Nephron progenitor cell (in vitro differentiated cells): ENCODE measurements at regions not wholly inside any gene's neighbourhood (a gene's known extent, or its start where the extent isn't known, plus 50 kb on each side); places are given as distances from the start of the nearest gene placed in this dataset.

Experiments
- DNase-seq: peaks from one replicate; pipeline ENCODE4 v3.0.0; 2021
- H3K27ac Mint-ChIP-seq: 2 replicates; pipeline ENCODE4 v1.8.0; 2021; ENCODE audit warnings: mild to moderate bottlenecking, moderate library complexity, mixed read lengths
- H3K27me3 Mint-ChIP-seq: 2 replicates; pipeline ENCODE4 v1.8.0; 2021; ENCODE audit warnings: mild to moderate bottlenecking, low read depth, mixed read lengths; ENCODE audit not compliant: poor library complexity
- H3K36me3 Mint-ChIP-seq: 2 replicates; pipeline ENCODE4 v1.8.0; 2021; ENCODE audit warnings: low read depth, mixed read lengths
- H3K4me1 Mint-ChIP-seq: 2 replicates; pipeline ENCODE4 v1.8.0; 2021; ENCODE audit warnings: mixed read lengths
- H3K4me3 Mint-ChIP-seq: 2 replicates; pipeline ENCODE4 v1.8.0; 2021; ENCODE audit warnings: mild to moderate bottlenecking, moderate library complexity, mixed read lengths
- H3K9me3 Mint-ChIP-seq: 2 replicates; pipeline ENCODE4 v1.8.0; 2021; ENCODE audit warnings: mild to moderate bottlenecking, moderate library complexity, mixed read lengths
- TF ChIP-seq, protein P1 (sequence below): fragments of 200-600 bp; sonication (generic); IDR thresholded peaks from 2 replicates; pipeline ENCODE4 v1.5.0; 2021; ENCODE audit warnings: antibody characterized with exemption

- no peak for DNase-seq
- Mint-ChIP-seq H3K27me3 (peaks cover 19% of the 10 kb centered on the region), H3K36me3 (no peaks in the 10 kb centered on the region), H3K4me1 (peaks cover 34% of the 10 kb centered on the region), H3K9me3 (no peaks in the 10 kb centered on the region), H3K27ac (no peak overlapping the region), H3K4me3 (no peak overlapping the region)
- TF ChIP-seq, protein P1, sequence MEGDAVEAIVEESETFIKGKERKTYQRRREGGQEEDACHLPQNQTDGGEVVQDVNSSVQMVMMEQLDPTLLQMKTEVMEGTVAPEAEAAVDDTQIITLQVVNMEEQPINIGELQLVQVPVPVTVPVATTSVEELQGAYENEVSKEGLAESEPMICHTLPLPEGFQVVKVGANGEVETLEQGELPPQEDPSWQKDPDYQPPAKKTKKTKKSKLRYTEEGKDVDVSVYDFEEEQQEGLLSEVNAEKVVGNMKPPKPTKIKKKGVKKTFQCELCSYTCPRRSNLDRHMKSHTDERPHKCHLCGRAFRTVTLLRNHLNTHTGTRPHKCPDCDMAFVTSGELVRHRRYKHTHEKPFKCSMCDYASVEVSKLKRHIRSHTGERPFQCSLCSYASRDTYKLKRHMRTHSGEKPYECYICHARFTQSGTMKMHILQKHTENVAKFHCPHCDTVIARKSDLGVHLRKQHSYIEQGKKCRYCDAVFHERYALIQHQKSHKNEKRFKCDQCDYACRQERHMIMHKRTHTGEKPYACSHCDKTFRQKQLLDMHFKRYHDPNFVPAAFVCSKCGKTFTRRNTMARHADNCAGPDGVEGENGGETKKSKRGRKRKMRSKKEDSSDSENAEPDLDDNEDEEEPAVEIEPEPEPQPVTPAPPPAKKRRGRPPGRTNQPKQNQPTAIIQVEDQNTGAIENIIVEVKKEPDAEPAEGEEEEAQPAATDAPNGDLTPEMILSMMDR, result no peak
Measured at GRCh38 chr2:236738030-236738429, 168.4 kb downstream of the ACKR3 start.

DNA sequence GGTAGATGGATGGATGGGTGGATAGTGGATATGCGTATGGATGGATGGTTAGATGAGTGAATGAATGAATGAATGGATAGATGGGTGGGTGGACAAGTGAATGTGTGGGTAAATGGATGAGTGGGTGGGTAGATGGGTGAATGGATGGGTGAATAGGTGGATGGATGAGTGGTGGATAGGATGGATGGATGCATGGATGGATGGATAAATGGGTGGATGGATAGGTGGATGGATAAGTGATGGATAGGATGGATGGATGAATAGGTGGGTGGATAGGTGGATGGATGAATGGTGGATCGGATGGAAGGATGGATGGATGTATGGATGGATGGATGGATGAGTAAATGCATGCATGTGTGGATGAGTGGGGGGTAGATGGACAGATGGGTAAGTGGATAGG lies 169.3 kb downstream of the ACKR3 start:
- Mint-ChIP-seq H3K9me3 (no peaks in the 10 kb centered on the region), H3K4me3 (no peak overlapping the region), H3K36me3 (no peaks in the 10 kb centered on the region), H3K27me3 (peaks cover 16% of the 10 kb centered on the region), H3K27ac (no peak overlapping the region), H3K4me1 (peaks cover 29% of the 10 kb centered on the region)
- TF ChIP-seq, protein P1, result no peak
- DNase-seq, result no peak

GRCh38 chr2:236739663-236740062 lies 170.0 kb downstream of the ACKR3 start:
- no peak overlapping the region for H3K27ac Mint-ChIP-seq
- H3K4me3 Mint-ChIP-seq, result no peak overlapping the region
- peaks cover 15% of the 10 kb centered on the region for H3K27me3 Mint-ChIP-seq
- TF ChIP-seq, protein P1, result no peak
- H3K9me3 Mint-ChIP-seq, result no peaks in the 10 kb centered on the region
- no peak for DNase-seq
- no peaks in the 10 kb centered on the region for H3K36me3 Mint-ChIP-seq
- H3K4me1 Mint-ChIP-seq, result peaks cover 33% of the 10 kb centered on the region

GRCh38 chr2:236740506-236740905 lies 170.9 kb downstream of the ACKR3 start:
- Mint-ChIP-seq H3K9me3 (no peaks in the 10 kb centered on the region), H3K36me3 (no peaks in the 10 kb centered on the region), H3K4me1 (peaks cover 31% of the 10 kb centered on the region), H3K27ac (no peak overlapping the region), H3K27me3 (peaks cover 15% of the 10 kb centered on the region), H3K4me3 (no peak overlapping the region)
- TF ChIP-seq, protein P1, result no peak
- DNase-seq, result no peak

GRCh38 chr2:236743039-236743920 lies 173.7 kb downstream of the ACKR3 start:
- H3K36me3 Mint-ChIP-seq, result no peaks in the 10 kb centered on the region
- H3K9me3 Mint-ChIP-seq, result no peaks in the 10 kb centered on the region
- DNase-seq, result no peak
- peaks cover 15% of the 10 kb centered on the region for H3K27me3 Mint-ChIP-seq
- TF ChIP-seq, protein P1, result no peak
- H3K4me1 Mint-ChIP-seq, result peaks cover 47% of the 10 kb centered on the region
- H3K4me3 Mint-ChIP-seq, result no peak overlapping the region
- no peak overlapping the region for H3K27ac Mint-ChIP-seq

DNA sequence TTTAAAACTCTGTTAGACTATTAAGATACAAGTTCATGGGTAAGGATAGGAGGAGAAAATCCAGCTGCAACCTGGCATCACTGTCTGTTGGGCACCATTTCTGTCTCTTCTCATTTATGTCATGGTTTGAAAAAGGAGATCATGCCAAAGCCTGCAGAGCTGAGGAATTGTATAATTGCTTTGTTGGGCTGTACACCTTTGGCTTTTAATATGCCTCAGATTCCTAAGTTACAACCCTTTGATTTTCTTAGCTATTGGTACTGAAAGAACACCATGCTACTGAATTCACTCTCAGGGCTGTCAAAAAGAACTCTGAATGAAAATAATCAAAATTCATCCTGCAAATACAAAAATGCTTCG lies 174.3 kb downstream of the ACKR3 start:
- H3K27me3 Mint-ChIP-seq, result peaks cover 11% of the 10 kb centered on the region
- no peak for DNase-seq
- H3K4me1 Mint-ChIP-seq, result peaks cover 53% of the 10 kb centered on the region
- TF ChIP-seq, protein P1, result no peak
- H3K9me3 Mint-ChIP-seq, result no peaks in the 10 kb centered on the region
- no peak overlapping the region for H3K4me3 Mint-ChIP-seq
- no peak overlapping the region for H3K27ac Mint-ChIP-seq
- H3K36me3 Mint-ChIP-seq, result no peaks in the 10 kb centered on the region
